Stimulated activated CD4-positive, alpha-beta T cell treated with anti-CD3 and anti-CD28 coated beads, Interleukin-4, amount 100 ng/mL, for 4 hours (primary cell): ENCODE measurements at regions not wholly inside any gene's neighbourhood (a gene's known extent, or its start where the extent isn't known, plus 50 kb on each side); places are given as distances from the start of the nearest gene placed in this dataset.

Source experiments
- DNase-seq, 2 experiments: peaks; one replicate each; pipeline ENCODE4 v3.0.0-alpha.2; 2020

DNA sequence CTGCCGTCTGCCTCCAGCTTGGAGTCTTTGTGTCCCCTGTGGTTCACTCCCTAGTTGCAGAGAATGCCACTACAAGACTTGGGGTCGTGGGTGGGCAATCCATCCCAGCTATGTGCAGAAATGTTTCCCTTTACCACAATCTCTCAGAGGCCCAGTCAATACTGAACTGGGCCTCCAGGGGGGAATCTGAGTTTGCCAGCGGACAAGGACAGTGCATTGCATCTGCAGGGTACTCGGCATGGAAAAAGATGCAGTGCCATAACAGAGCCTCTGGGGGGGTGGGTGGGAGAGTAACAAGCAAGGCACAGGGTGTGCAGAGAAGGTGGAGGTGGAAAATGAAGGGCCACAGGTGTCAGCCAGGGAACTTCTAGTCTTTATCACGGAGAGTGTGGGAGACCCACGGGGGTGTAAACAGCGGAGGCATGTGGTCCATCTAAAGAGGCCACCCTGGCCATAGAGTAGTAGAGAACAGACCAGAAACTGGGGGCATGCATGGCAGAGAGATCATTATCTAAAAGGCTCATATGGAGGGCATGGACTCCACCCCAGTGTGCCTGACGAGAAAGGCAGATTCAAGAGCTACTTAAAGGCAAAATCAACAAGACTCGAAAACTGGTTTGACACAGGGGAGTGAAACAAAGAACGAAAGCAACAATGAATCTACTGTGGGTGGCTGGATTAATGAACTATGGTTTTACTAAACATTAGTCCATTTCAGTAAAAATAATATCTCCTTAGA is 182.4 kb downstream of the ANXA2 start:
- no peak for DNase-seq

DNA sequence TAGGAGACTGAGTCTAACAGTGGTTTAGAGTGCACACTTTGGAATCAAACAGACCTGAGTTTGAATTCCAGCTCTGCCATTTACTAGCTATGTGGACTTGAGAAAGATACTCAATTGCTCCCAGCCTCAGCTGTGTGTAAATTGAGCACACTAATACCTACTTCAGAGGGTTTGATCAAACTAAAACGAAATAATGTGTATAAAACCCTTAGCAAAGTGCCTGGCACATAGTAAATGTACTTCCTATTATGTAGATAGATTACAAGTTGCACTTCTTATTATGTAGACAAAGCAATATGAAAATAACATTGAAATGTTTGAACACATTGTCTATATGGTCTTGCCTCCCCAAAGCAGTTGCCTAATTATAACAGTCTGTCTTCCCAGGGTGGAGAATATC is 180.6 kb downstream of the ANXA2 start:
- no peak for DNase-seq

GRCh38 chr15:60218256-60218655 is 179.5 kb downstream of the ANXA2 start:
- no peak for DNase-seq

DNA sequence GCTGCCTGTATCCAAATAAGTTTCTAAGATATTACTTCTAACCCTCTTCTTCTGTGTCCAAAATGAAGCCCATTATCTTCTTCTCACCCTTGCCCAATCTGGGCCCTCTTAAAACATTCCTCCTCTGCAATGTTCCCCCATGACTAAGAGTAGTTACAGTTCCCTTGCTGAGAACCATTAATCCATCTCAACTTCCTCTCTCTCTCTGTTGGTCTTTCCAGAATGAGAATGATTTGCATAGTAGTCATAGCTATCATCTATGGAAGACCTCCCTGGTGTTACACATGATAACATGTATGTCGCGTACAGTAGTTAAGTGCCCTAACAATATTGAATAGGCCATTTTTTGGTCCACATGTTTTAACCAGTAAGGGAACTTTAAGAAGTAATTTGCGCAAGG is 177.9 kb downstream of the ANXA2 start:
- DNase-seq, result no peak

- no peak for DNase-seq
Measured at GRCh38 chr15:60221356-60221755, 176.4 kb downstream of the ANXA2 start.

- no peak for DNase-seq
Measured at GRCh38 chr15:60222404-60222803, 175.4 kb downstream of the ANXA2 start.

- no peak for DNase-seq
Measured at GRCh38 chr15:60223176-60223575, 174.6 kb downstream of the ANXA2 start.

- DNase-seq, result no peak
Measured at GRCh38 chr15:60226924-60227323, 170.9 kb downstream of the ANXA2 start.

GRCh38 chr15:60228101-60228500 is 169.7 kb downstream of the ANXA2 start:
- DNase-seq, result no peak

- no peak for DNase-seq
Measured at GRCh38 chr15:60228619-60229018, 169.2 kb downstream of the ANXA2 start.

GRCh38 chr15:60235951-60236710 is 161.7 kb downstream of the ANXA2 start:
- DNase-seq, result no peak

- DNase-seq, result no peak
Measured at GRCh38 chr15:60237446-60237845, 160.3 kb downstream of the ANXA2 start.

- DNase-seq, result no peak
Measured at GRCh38 chr15:60243769-60244168, 154.0 kb downstream of the ANXA2 start.

DNA sequence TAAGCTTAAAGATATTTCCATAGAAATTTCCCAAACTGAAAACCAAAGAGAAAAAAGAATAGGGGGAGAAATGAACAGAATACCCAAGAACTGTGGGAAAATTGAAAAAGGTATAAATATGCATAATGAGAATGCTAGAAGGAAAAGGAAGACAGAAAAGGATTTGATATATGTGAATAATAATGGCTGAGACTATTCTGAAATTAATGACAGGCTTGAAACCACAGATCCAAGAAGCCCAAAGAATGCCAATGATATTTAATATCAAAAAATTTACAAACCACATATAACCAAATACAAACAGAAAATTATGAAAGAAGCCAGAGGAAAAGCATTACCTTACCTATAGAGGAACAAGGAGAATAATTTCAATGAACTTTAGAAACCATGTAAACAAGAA is 153.0 kb downstream of the ANXA2 start:
- DNase-seq, result no peak

- no peak for DNase-seq
Measured at GRCh38 chr15:60250316-60250715, 147.5 kb downstream of the ANXA2 start.

GRCh38 chr15:60251300-60252070 is 146.3 kb downstream of the ANXA2 start:
- no peak for DNase-seq

- no peak for DNase-seq
Measured at GRCh38 chr15:60254416-60254815, 143.4 kb downstream of the ANXA2 start.

DNA sequence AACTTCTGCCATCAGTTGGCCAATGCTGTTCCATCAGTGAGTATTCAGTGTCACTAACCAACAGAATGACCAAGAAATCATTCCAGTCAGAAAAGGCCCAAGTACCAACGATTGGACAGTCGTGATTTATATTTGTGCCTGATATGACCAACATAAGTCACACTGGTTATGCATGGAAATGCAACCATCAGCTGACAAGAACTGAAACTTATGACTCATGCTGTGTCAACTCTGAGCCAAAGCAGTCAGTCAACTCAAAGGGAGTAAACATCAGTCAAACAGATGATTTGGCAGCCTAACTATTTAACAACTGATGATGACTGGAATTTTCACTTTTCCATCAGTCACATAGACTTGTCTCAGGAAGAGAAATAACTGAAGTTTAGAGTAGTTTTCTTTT is 142.4 kb downstream of the ANXA2 start:
- DNase-seq, result peak in 1 of 2 experiments; percentile 16

DNA sequence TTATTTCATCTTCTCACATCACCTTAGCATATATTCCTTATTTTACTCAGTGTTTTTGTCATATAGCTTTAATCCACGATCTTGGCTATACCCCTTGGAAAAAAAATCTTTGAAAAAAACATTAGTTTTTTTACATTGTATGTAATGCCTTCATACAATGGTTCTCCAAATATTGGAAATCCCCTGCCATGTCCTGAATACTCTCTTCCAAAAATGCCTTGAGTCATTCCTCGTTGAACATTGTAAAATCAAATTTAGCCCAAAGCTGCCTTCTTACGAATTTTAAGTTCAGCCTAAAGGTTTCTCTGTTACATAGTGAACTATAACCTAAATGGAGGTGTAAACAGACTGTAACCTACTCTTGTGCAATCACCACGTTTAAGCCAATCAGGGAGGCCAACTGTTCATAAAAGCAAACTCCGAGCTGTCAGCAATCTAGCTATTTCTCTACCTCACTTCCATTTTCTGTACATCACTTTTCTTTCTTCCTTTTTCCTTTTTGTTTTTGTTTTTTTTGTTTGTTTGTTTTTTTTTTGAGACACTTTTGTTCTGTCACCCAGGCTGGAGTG is 140.1 kb downstream of the ANXA2 start:
- DNase-seq, result no peak

DNA sequence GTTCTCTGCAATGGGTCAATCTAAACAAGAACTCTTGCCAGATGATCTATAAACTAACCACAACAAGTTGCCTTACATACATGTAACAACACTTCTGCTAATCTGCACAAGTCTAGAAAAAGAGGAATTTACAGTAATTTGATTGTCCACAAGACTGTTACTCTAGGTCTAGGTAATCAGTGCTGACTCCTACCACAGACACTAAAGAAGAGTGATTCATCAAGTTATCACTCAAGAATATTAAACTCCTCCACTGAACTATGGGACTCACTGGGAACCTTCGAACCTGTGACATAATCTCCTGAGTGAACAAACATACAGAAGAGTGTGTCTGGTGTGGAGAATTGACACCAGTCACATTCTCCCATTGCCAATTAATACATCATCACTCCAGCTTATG is 138.3 kb downstream of the ANXA2 start:
- DNase-seq, result no peak

- no peak for DNase-seq
Measured at GRCh38 chr15:60264088-60264487, 133.7 kb downstream of the ANXA2 start.

GRCh38 chr15:60264566-60264965 is 133.2 kb downstream of the ANXA2 start:
- no peak for DNase-seq

DNA sequence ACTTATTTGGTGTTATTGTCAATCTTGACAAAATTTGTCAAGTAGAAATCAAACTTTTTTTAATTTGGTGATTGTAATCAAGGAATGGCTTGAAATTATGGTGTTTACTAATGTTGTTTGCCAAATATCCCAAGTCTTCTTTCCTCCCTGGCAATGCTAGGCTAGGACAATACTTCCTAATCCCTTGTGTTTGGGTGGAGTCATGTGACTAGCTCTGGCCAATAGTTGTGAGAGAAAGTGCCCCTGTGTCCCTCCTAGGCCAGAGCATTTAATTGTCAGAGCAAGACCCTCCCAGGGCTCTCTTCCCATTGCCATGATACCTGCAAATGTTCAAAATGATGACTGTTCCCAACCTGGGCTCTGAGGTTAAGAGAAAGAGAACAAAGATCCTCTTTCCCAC is 132.7 kb downstream of the ANXA2 start:
- DNase-seq, result no peak
